Lower leg skin (tissue), 4 donors: ENCODE measurements at regions not wholly inside any gene's neighbourhood (a gene's known extent, or its start where the extent isn't known, plus 50 kb on each side); places are given as distances from the start of the nearest gene placed in this dataset.

Source experiments
- DNase-seq, 2 donors: peaks; one replicate each; pipeline ENCODE4 v3.0.0-alpha.2; 2019; ENCODE audit warnings: low spot score in 2 of 2
- H3K4me3 ChIP-seq: fragments of 200-600 bp; sonication (generic); 2 replicates; pipeline ENCODE4 v1.5.1; 2017; ENCODE audit warnings: mild to moderate bottlenecking, low read depth; ENCODE audit not compliant: poor library complexity, severe bottlenecking
- CTCF ChIP-seq, 3 donors: fragments of 450-650 bp; IDR thresholded peaks; one replicate each; pipeline ENCODE4 v1.5.1; 2016; ENCODE audit warnings: antibody characterized with exemption in 3 of 3, mild to moderate bottlenecking in 3 of 3, moderate library complexity in 2 of 3
- POLR2A ChIP-seq, 2 donors: fragments of 450-650 bp; IDR thresholded peaks; one replicate each; pipeline ENCODE4 v1.6.1; 2016 to 2017; ENCODE audit warnings: antibody characterized with exemption in 2 of 2, mild to moderate bottlenecking in 1 of 2, moderate library complexity in 1 of 2
- WGBS, 2 donors: methylation state at CpG; one replicate each; pipeline ENCODE4 v1.1.5; 2018; 5-methylcytosine and 5-hydroxymethylcytosine counted together
- intact Hi-C: fragments of 100-400 bp; cut with DNase I; formaldehyde crosslinking; loops from one replicate; pipeline ENCODE4 v1.15.0; 2023; ENCODE audit warnings: low total_unique reads

GRCh38 chr4:64617800-64618199 is 208.6 kb upstream of the TECRL start:
- intact Hi-C loops, result no loop called here
- no peak for TF ChIP-seq POLR2A (IDR thresholded peaks at IDR 0.05)
- no peak for TF ChIP-seq CTCF (IDR thresholded peaks at IDR 0.05)
- WGBS, 2 donors, result 28 to 29% methylated on average over 3 of the region's 3 CpGs
- DNase-seq, result no peak
- H3K4me3 ChIP-seq, result no peak overlapping the region

GRCh38 chr4:64614276-64614675 is 205.0 kb upstream of the TECRL start:
- DNase-seq, result no peak
- TF ChIP-seq POLR2A (IDR thresholded peaks at IDR 0.05) (no peak), CTCF (IDR thresholded peaks at IDR 0.05) (no peak)
- peak overlapping the region; percentile 6 for H3K4me3 ChIP-seq
- intact Hi-C loops, result no loop called here
- WGBS, 2 donors, result 67 to 68% methylated on average over 4 of the region's 4 CpGs

GRCh38 chr4:64613046-64613445 is 203.8 kb upstream of the TECRL start:
- TF ChIP-seq POLR2A (IDR thresholded peaks at IDR 0.05) (no peak), CTCF (IDR thresholded peaks at IDR 0.05) (no peak)
- H3K4me3 ChIP-seq, result no peak overlapping the region
- intact Hi-C loops, result no loop called here
- 84% methylated on average over 2 of the region's 2 CpGs for WGBS, 2 donors
- DNase-seq, result no peak

GRCh38 chr4:64598066-64598465 is 188.8 kb upstream of the TECRL start:
- 19 to 34% methylated on average over 1 of the region's 1 CpG for WGBS, 2 donors
- TF ChIP-seq CTCF (IDR thresholded peaks at IDR 0.05) (no peak), POLR2A (IDR thresholded peaks at IDR 0.05) (no peak)
- no peak overlapping the region for H3K4me3 ChIP-seq
- DNase-seq, result no peak
- intact Hi-C loops, result no loop called here

- no peak for DNase-seq
- intact Hi-C loops, result no loop called here
- no peak for TF ChIP-seq CTCF (IDR thresholded peaks at IDR 0.05)
- TF ChIP-seq POLR2A (IDR thresholded peaks at IDR 0.05), result no peak
- H3K4me3 ChIP-seq, result no peak overlapping the region
Observed at GRCh38 chr4:64594723-64595122, 185.5 kb upstream of the TECRL start.

GRCh38 chr4:64588507-64588906 is 179.3 kb upstream of the TECRL start:
- intact Hi-C loops, result no loop called here
- H3K4me3 ChIP-seq, result no peak overlapping the region
- TF ChIP-seq CTCF (IDR thresholded peaks at IDR 0.05) (no peak), POLR2A (IDR thresholded peaks at IDR 0.05) (no peak)
- no peak for DNase-seq
- WGBS, 2 donors, result 85 to 89% methylated on average over 5 of the region's 5 CpGs
